CD4-positive, alpha-beta T cell treated with Interleukin-2 at 100 ng/mL for 4 hours (primary cell): ENCODE measurements at regions not wholly inside any gene's neighbourhood (a gene's known extent, or its start where the extent isn't known, plus 50 kb on each side); places are given as distances from the start of the nearest gene placed in this dataset.
"Not testable (repeated sequence)": the region's sequence is repeated elsewhere in the genome, so short reads cannot be mapped to it uniquely, and the experiment has no call there.

Experiments
- DNase-seq: peaks from one replicate; pipeline ENCODE4 v3.0.0-alpha.2; 2020; ENCODE audit warnings: low spot score

DNA sequence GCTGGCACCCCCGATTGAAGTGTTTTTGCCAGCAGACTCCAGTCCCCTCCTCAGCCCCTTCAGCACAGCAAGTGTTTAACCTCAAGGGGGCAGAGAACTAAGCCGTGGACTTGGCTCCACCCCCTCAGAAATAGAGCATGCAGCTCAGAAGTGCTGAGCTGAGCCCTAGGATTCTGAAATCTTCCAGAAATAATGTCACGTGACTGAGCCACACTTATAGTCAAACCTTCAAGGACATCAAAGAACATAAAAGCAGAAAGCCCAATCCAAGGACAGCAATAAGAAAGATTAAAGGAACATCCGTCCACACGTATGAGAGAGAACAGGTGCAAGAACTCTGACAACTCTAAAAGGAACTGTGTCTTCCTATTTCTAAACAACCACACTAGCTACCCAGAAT, 317.7 kb upstream of the LRFN5 start:
- DNase-seq: no peak

- DNase-seq: no peak
Observed at GRCh38 chr14:41285186-41285748, 321.4 kb upstream of the LRFN5 start.

DNA sequence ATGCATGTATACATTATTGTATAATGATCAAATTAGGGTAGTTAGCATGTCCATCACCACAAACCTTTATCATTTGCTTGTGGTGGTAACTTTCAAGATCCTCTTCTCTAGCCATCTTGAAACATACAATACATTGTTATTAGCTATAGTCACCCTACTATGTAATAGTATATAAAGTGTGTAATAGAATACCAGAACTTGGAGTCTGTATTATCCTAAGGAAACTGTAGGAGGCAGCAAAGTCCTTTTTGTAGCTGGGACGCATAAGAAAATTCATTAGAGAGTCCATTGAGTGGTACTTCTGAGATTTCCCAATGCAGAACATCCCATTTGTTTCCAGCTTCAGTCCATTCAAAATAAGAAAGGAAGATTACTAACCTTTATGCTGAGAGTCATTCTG, 325.9 kb upstream of the LRFN5 start:
- no peak for DNase-seq

DNA sequence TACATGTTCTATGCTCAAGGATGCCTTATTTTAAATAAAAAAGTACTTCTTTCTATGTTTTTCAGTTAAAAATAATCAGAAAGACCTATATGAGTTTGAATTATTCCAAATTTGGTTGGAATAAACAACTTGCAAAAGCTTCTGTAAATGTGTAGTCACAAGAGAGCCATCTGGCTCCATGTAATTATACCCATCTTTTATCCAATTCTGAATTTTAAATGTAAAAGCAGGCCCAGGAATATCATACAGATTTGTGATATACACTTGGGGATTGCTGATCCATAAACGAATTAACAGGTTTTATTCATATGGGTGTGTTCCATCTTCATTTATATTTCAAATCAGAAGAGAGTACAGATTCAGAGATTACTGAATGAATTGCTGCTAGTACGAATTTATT, 329.2 kb upstream of the LRFN5 start:
- DNase-seq: no peak

GRCh38 chr14:41257476-41257875, 349.2 kb upstream of the LRFN5 start:
- no peak for DNase-seq

- DNase-seq: no peak
Observed at GRCh38 chr14:41235466-41235865, 371.2 kb upstream of the LRFN5 start.

GRCh38 chr14:41230683-41231082, 376.0 kb upstream of the LRFN5 start:
- DNase-seq: no peak

GRCh38 chr14:41229824-41230223, 376.9 kb upstream of the LRFN5 start:
- no peak for DNase-seq

DNA sequence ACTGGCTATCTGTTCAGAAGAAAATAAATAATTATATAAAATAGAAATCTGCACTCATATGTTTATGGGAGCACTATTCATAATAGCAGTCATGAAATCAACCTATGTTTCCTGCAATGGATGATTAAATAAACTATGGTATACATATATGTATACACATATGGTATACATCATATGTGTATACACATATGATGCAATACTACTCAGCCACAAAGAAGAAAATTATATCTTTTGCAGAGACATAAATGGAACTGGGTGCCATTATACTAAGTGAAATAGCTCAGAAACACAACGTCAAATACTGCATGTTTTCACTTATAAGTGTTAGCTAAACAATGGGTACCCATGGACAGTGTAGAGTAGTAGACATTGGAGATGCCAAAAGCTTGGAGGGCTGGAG, 381.2 kb upstream of the LRFN5 start:
- no peak for DNase-seq

GRCh38 chr14:41222581-41222980, 384.1 kb upstream of the LRFN5 start:
- no peak for DNase-seq

GRCh38 chr14:41214978-41215377, 391.7 kb upstream of the LRFN5 start:
- DNase-seq: not testable (repeated sequence)

GRCh38 chr14:41201696-41202095, 405.0 kb upstream of the LRFN5 start:
- no peak for DNase-seq

DNA sequence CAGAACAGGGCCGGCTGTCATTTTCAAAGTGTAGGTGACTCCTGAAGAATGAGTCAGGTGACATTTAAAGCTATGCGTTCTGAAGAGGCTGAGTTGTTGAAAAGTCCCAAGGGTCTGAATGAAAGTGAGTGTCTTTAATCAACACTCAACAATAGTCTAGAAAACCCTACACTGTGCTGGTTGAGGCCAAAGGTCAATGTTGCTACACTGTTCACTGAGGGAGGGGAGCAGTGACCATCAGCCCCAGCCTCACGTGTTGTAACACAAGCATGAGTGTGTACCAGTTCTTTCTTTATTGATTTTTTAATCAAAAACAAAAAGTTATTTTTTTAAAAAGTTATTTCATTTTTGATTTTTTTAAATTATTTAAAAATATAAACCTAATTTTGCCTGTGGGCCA, 418.8 kb upstream of the LRFN5 start:
- DNase-seq: no peak

DNA sequence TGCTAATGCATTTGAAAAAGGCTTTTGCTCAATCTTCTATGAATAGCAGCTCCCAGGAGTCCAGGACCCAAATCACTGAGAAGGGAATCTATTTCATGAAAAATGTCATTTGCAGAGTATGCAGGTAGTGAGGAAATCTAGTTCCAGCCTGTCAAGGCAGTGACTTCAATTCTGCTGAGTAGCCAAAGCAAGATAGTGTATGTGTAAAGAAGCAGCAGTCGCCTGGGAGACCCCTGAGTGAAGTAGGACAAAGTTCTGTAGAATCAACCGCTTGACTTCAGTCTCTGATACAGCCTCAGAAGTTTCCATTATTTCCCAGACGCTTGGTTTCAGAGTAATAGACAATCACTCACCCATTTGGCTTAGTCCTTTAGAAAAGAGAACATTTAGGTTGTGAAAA, 435.6 kb upstream of the LRFN5 start:
- no peak for DNase-seq

GRCh38 chr14:41167040-41167439, 439.6 kb upstream of the LRFN5 start:
- DNase-seq: no peak

DNA sequence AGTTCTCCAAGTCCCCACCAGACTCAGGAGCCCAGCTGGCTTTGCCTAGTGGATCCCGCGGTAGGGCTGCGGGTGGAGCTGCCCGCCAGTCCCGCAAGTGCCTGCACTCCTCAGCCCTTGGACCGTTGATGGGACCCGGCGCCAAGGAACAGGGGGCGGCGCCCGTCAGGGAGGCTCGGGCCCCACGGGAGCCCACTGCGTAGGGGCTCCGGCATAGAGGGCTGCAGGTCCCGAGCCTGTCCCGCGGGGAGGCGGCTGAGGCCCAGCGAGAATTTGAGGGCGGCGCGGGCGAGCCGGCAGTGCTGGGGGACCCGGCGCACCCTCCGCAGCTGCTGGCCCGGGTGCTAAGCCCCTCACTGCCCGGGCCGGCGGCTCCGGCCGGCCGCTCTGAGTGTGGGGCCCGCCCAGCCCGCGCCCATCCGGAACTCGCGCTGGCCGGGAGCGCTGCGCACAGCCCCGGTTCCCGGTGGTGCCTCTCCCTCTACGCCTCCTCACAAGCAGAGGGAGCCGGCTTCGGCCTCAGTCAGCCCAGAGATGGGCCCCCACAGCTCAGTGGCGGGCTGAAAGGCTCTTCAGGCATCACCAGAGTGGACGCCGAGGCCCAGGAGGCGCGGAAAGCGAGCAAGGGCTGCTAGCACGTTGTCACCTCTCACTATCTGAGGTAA, 452.4 kb upstream of the LRFN5 start:
- DNase-seq: no peak

DNA sequence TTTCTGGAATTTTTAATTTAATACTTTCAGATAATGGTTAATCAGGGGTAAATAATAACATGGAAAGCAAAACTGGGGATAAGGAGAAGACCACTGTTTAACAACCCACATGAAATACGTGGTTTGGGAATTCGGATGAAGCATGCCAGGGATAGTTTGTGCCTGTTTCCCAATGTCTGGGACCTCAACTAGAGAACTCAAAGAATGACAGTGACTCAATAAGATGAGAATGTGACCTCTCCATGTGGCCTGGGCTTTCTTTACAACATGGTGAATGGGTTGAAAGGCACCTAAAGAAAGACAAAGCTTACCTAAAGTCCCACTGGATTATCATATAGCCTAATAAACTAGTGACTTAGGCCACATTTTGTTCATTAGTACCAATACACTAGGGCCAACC, 460.3 kb upstream of the LRFN5 start:
- no peak for DNase-seq

- DNase-seq: no peak
Observed at GRCh38 chr14:41144370-41144769, 462.3 kb upstream of the LRFN5 start.

DNA sequence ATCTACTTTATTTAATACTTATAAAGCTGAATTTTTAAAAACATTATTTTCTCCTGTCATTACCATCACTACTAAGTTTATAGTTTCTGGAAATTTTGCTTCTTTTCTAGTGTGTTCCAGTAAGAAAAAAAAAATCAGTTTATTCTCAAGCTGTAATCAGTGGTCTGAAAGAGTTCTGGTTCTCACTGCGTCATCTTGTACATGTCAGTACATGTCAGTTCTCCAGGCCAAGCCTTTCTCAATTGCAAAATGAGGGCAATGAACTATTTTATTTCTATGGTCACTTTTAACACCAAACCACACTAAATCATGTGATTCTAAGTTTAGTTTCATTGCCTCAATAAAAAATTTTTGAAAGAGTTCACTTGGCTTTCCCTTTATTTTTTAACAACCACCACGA, 468.9 kb upstream of the LRFN5 start:
- no peak for DNase-seq

- DNase-seq: no peak
Observed at GRCh38 chr14:41130274-41130673, 476.4 kb upstream of the LRFN5 start.

- no peak for DNase-seq
Observed at GRCh38 chr14:41120402-41120801, 486.3 kb upstream of the LRFN5 start.

DNA sequence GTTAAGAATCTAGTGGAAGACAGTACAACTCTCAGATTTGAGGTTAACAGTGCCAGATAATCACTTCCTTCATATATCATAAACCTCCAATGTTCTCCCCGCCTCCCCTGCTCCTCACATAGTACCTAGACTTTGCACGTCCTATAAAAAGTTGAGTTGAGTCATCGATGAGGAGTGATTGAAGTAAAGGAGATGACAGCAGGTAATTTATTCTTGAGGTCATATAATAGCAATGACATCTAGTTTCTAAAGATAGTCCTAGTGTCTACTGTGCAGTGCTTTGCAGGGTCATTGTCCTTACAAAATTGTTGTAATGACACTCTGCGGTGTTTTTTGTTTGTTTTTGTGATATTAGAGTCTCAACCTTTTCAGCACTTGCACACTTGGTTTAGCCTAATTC, 510.5 kb upstream of the LRFN5 start:
- DNase-seq: no peak

DNA sequence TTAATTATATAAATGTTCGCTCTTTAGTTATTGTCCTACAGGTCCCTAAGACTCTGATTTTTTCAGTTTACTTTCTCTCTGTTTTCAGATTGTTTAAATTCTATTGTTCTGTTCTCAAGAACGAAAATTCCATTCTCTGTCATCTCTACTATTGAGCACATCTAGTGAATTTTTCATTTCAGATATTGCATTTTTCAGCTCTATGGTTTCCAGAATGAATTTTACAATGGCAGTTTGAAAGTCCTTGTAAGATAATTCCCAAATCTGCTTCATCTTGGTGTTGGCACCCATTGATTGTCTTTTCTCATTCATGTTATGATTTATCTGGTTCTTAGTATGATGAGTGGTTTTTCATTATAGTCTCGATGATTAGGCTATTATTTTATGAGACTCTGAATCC, 519.6 kb upstream of the LRFN5 start:
- DNase-seq: no peak

GRCh38 chr14:41073544-41073943, 533.1 kb upstream of the LRFN5 start:
- no peak for DNase-seq
